ENCODE measurements at regions not wholly inside any gene's neighbourhood (a gene's known extent, or its start where the extent isn't known, plus 50 kb on each side); places are given as distances from the start of the nearest gene placed in this dataset.
"Not testable (repeated sequence)": the region's sequence is repeated elsewhere in the genome, so short reads cannot be mapped to it uniquely, and the experiment has no call there.

- CTCF ChIA-PET = no interaction called here
- no peaks in the 10 kb centered on the region for H3K4me1 Mint-ChIP-seq (ENCODE audit: low read depth, unreplicated experiment)
- intact Hi-C loops (cut with micrococcal nuclease; ENCODE audit: unreplicated experiment) = no loop called here
- no peak overlapping the region for H3K4me3 Mint-ChIP-seq (ENCODE audit: low read depth, unreplicated experiment)
- H3K27ac Mint-ChIP-seq (ENCODE audit: unreplicated experiment) = no peak overlapping the region
- no peaks in the 10 kb centered on the region for H3K27me3 Mint-ChIP-seq (ENCODE audit: unreplicated experiment)
- no peak for TF ChIP-seq CTCF (IDR thresholded peaks at IDR 0.05; ENCODE audit: unreplicated experiment)
- H3K9me3 Mint-ChIP-seq (ENCODE audit: low read depth, unreplicated experiment) = peaks cover 3% of the 10 kb centered on the region
- no peaks in the 10 kb centered on the region for H3K36me3 Mint-ChIP-seq (ENCODE audit: insufficient read depth, unreplicated experiment)
- DNase-seq = no peak
- no TSS peak for BruUV-seq (replicated peaks)
Observed at GRCh38 chr2:116810071-116810470, 1004.4 kb upstream of the DDX18 start.

GRCh38 chr2:116810645-116811044 lies 1003.8 kb upstream of the DDX18 start:
- no peak for DNase-seq
- intact Hi-C loops (cut with micrococcal nuclease; ENCODE audit: unreplicated experiment) = no loop called here
- no peak overlapping the region for H3K27ac Mint-ChIP-seq (ENCODE audit: unreplicated experiment)
- no peaks in the 10 kb centered on the region for H3K4me1 Mint-ChIP-seq (ENCODE audit: low read depth, unreplicated experiment)
- no peaks in the 10 kb centered on the region for H3K27me3 Mint-ChIP-seq (ENCODE audit: unreplicated experiment)
- no peak for TF ChIP-seq CTCF (IDR thresholded peaks at IDR 0.05; ENCODE audit: unreplicated experiment)
- CTCF ChIA-PET = no interaction called here
- H3K9me3 Mint-ChIP-seq (ENCODE audit: low read depth, unreplicated experiment) = no peaks in the 10 kb centered on the region
- H3K4me3 Mint-ChIP-seq (ENCODE audit: low read depth, unreplicated experiment) = no peak overlapping the region
- no TSS peak for BruUV-seq (replicated peaks)
- no peaks in the 10 kb centered on the region for H3K36me3 Mint-ChIP-seq (ENCODE audit: insufficient read depth, unreplicated experiment)

- no peaks in the 10 kb centered on the region for H3K36me3 Mint-ChIP-seq (ENCODE audit: insufficient read depth, unreplicated experiment)
- peaks cover 8% of the 10 kb centered on the region for H3K9me3 Mint-ChIP-seq (ENCODE audit: low read depth, unreplicated experiment)
- no peak overlapping the region for H3K27ac Mint-ChIP-seq (ENCODE audit: unreplicated experiment)
- intact Hi-C loops (cut with micrococcal nuclease; ENCODE audit: unreplicated experiment) = no loop called here
- H3K4me1 Mint-ChIP-seq (ENCODE audit: low read depth, unreplicated experiment) = no peaks in the 10 kb centered on the region
- BruUV-seq (replicated peaks) = no TSS peak
- no peak for DNase-seq
- no peak for TF ChIP-seq CTCF (IDR thresholded peaks at IDR 0.05; ENCODE audit: unreplicated experiment)
- CTCF ChIA-PET = no interaction called here
- H3K4me3 Mint-ChIP-seq (ENCODE audit: low read depth, unreplicated experiment) = no peak overlapping the region
- no peaks in the 10 kb centered on the region for H3K27me3 Mint-ChIP-seq (ENCODE audit: unreplicated experiment)
Observed at GRCh38 chr2:116819355-116819754, 995.1 kb upstream of the DDX18 start.

- no peak for DNase-seq
- no peak overlapping the region for H3K27ac Mint-ChIP-seq (ENCODE audit: unreplicated experiment)
- H3K27me3 Mint-ChIP-seq (ENCODE audit: unreplicated experiment) = no peaks in the 10 kb centered on the region
- no TSS peak for BruUV-seq (replicated peaks)
- H3K4me1 Mint-ChIP-seq (ENCODE audit: low read depth, unreplicated experiment) = no peaks in the 10 kb centered on the region
- peaks cover 8% of the 10 kb centered on the region for H3K9me3 Mint-ChIP-seq (ENCODE audit: low read depth, unreplicated experiment)
- no peak for TF ChIP-seq CTCF (IDR thresholded peaks at IDR 0.05; ENCODE audit: unreplicated experiment)
- intact Hi-C loops (cut with micrococcal nuclease; ENCODE audit: unreplicated experiment) = no loop called here
- CTCF ChIA-PET = no interaction called here
- no peaks in the 10 kb centered on the region for H3K36me3 Mint-ChIP-seq (ENCODE audit: insufficient read depth, unreplicated experiment)
- H3K4me3 Mint-ChIP-seq (ENCODE audit: low read depth, unreplicated experiment) = no peak overlapping the region
Observed at GRCh38 chr2:116820986-116821385, 993.5 kb upstream of the DDX18 start.

- H3K9me3 Mint-ChIP-seq (ENCODE audit: low read depth, unreplicated experiment); H3K4me3 Mint-ChIP-seq (ENCODE audit: low read depth, unreplicated experiment); BruUV-seq (replicated peaks); H3K27ac Mint-ChIP-seq (ENCODE audit: unreplicated experiment); H3K27me3 Mint-ChIP-seq (ENCODE audit: unreplicated experiment); intact Hi-C loops (cut with micrococcal nuclease; ENCODE audit: unreplicated experiment); DNase-seq; H3K36me3 Mint-ChIP-seq (ENCODE audit: insufficient read depth, unreplicated experiment); H3K4me1 Mint-ChIP-seq (ENCODE audit: low read depth, unreplicated experiment); CTCF ChIA-PET: not testable (repeated sequence)
Observed at GRCh38 chr2:116829543-116829942, 984.9 kb upstream of the DDX18 start.

All from Calu3 (cell line).